ENCODE measurements at regions not wholly inside any gene's neighbourhood (a gene's known extent, or its start where the extent isn't known, plus 50 kb on each side); places are given as distances from the start of the nearest gene placed in this dataset.
"Not testable (repeated sequence)": the region's sequence is repeated elsewhere in the genome, so short reads cannot be mapped to it uniquely, and the experiment has no call there.

DNA sequence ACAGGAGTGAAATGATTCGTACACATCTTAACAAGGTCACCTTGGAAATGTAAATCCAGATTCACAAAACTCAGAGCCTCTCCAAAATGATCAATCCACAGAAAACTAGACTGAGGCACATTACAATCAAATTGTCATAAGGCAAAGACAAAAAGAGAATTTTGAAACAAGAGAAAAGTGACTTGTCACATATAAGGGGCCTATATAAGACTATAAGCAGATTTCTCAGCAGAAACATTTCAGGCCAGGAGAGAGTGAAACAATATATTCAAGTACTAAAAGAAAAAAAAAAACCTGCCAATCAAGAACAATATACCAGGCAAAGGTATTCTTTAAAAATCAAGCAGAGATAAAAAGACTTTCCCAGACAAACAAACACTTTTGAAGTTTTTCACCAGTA, 429.1 kb downstream of the BCAT1 start:
- H3K27ac ChIP-seq, result no peak overlapping the region
- TF ChIP-seq, protein P1, sequence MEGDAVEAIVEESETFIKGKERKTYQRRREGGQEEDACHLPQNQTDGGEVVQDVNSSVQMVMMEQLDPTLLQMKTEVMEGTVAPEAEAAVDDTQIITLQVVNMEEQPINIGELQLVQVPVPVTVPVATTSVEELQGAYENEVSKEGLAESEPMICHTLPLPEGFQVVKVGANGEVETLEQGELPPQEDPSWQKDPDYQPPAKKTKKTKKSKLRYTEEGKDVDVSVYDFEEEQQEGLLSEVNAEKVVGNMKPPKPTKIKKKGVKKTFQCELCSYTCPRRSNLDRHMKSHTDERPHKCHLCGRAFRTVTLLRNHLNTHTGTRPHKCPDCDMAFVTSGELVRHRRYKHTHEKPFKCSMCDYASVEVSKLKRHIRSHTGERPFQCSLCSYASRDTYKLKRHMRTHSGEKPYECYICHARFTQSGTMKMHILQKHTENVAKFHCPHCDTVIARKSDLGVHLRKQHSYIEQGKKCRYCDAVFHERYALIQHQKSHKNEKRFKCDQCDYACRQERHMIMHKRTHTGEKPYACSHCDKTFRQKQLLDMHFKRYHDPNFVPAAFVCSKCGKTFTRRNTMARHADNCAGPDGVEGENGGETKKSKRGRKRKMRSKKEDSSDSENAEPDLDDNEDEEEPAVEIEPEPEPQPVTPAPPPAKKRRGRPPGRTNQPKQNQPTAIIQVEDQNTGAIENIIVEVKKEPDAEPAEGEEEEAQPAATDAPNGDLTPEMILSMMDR (IDR thresholded peaks at IDR 0.05), result no peak
- no peak for ATAC-seq
- H3K36me3 ChIP-seq, result no peaks in the 10 kb centered on the region
- 75 to 97% methylated on average over 1 of the region's 1 CpG for WGBS, 2 donors
- no peaks in the 10 kb centered on the region for H3K9me3 ChIP-seq
- no peak for DNase-seq
- no peaks in the 10 kb centered on the region for H3K27me3 ChIP-seq
- intact Hi-C loops (cut with DNase I), result no loop called here
- FAIRE-seq, result no peak
- no peaks in the 10 kb centered on the region for H3K4me1 ChIP-seq
- no peak overlapping the region for H3K4me3 ChIP-seq

DNA sequence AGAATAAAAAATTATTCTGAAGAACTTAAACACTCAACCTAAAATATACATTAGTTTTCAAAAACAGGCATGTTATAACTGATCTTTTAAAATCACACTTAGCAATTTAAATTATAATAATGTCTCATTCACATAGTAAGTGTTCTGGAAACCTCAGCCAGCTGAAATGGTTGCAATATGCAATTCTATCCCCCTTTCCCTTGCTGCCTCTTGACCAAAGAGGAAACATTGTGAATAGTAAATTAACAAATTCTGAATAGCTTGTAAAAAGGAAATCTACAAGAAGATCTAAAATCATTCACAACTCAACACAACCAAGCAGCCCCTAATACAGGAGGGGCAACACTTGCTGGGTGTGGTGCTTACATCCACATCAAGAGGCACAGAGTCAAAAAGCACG, 431.9 kb downstream of the BCAT1 start:
- Histone ChIP-seq H3K36me3 (no peaks in the 10 kb centered on the region), H3K9me3 (no peaks in the 10 kb centered on the region), H3K4me3 (no peak overlapping the region), H3K27ac (no peak overlapping the region), H3K4me1 (no peaks in the 10 kb centered on the region), H3K27me3 (no peaks in the 10 kb centered on the region)
- FAIRE-seq (no peak), DNase-seq (no peak), ATAC-seq (no peak)
- WGBS, 2 donors, result 47 to 60% methylated on average over 1 of the region's 1 CpG
- intact Hi-C loops (cut with DNase I), result no loop called here
- TF ChIP-seq, protein P1 (IDR thresholded peaks at IDR 0.05), result no peak

DNA sequence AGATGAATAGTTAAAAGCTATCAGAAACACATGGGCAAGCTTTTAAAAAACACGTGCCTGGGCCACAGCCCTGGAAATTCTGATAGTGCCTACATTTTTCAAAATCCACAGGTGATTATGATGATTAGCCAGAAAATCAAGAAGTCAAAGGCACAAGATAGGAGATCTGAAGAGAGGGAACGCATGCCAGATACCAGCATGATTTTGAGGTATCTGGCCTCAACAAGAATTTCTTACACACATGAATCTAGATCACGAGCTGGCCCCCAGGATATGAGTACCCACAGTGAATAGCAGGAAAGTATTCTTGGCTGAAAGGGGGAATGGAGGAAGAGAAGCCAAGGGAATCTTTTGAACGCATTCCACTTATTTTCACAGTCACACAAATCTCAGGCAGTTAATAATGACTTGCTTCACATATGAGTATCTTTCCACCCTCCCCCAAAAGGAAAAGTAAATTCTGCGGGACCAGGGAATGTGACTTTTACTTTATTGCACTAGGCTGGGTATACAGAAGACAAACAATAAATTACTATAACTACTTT, 438.2 kb downstream of the BCAT1 start:
- Histone ChIP-seq H3K36me3 (no peaks in the 10 kb centered on the region), H3K9me3 (no peaks in the 10 kb centered on the region), H3K4me1 (no peaks in the 10 kb centered on the region), H3K27me3 (no peaks in the 10 kb centered on the region), H3K4me3 (no peak overlapping the region), H3K27ac (no peak overlapping the region)
- ATAC-seq, result no peak
- WGBS, 2 donors, result 55 to 66% methylated on average over 5 of the region's 5 CpGs
- intact Hi-C loops (cut with DNase I), result no loop called here
- DNase-seq, result no peak
- TF ChIP-seq, protein P1 (IDR thresholded peaks at IDR 0.05), result no peak
- FAIRE-seq, result no peak

DNA sequence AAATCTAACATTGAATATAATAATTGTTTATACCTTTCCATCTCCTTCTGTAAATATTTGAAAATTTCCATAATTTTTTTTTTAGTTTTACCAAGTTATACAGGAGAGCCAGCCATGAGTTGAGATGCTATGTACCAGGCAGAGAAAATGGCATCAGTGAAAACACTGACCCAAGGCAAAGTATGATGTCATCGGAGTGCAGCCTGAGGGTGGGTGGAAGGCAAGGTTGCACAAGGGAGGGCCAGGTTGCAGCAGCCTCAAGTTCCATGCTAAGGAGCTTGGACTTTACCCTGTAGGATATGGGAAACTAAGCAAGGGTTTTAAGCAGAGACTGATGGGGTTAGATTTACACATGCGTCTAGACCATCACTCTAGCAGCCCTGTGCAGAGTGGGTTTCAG, 441.1 kb downstream of the BCAT1 start:
- FAIRE-seq (no peak), DNase-seq (no peak), ATAC-seq (no peak)
- H3K27me3 ChIP-seq, result no peaks in the 10 kb centered on the region
- H3K27ac ChIP-seq, result no peak overlapping the region
- TF ChIP-seq, protein P1 (IDR thresholded peaks at IDR 0.05), result no peak
- no peaks in the 10 kb centered on the region for H3K4me1 ChIP-seq
- intact Hi-C loops (cut with DNase I), result no loop called here
- 89 to 91% methylated on average over 2 of the region's 2 CpGs for WGBS, 2 donors
- no peaks in the 10 kb centered on the region for H3K9me3 ChIP-seq
- H3K4me3 ChIP-seq, result no peak overlapping the region
- H3K36me3 ChIP-seq, result no peaks in the 10 kb centered on the region

DNA sequence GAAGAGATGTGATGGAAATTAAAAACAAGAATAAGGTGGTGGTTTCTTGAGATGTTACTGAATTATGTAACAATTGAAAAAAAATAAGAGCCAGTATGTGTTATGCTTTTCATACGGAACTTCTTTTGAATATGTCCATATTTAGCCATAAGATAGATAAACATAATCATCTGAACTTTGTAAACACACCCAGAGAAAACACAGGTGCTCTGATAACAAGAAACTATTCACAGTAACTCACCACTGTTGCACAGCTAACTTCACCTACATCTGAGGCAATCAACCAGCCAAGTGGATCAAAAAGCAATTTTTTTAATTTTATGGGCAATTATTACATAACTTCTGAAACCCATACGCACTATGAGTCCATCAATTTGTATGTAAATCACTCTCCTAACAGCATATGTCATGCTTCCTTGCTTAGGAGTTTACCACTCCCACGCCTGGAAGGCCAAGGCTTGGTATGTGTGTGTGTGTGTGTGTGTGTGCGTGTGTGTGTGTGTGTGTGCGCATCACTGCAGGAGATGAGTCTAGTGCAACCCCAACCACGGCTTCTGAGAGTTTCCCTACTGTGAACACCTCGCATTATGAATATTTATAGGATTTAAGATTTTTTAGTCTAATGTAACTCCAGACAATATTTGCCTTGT, 443.4 kb downstream of the BCAT1 start:
- Histone ChIP-seq H3K4me1 (no peaks in the 10 kb centered on the region), H3K36me3 (no peaks in the 10 kb centered on the region), H3K27me3 (no peaks in the 10 kb centered on the region), H3K9me3 (no peaks in the 10 kb centered on the region), H3K4me3 (no peak overlapping the region), H3K27ac (no peak overlapping the region)
- WGBS, 2 donors, result 50 to 60% methylated on average over 7 of the region's 7 CpGs
- TF ChIP-seq, protein P1 (IDR thresholded peaks at IDR 0.05), result no peak
- no peak for DNase-seq
- peak in 2 of 4 donors; percentile 35 to 53 for ATAC-seq
- intact Hi-C loops (cut with DNase I), result no loop called here
- no peak for FAIRE-seq

DNA sequence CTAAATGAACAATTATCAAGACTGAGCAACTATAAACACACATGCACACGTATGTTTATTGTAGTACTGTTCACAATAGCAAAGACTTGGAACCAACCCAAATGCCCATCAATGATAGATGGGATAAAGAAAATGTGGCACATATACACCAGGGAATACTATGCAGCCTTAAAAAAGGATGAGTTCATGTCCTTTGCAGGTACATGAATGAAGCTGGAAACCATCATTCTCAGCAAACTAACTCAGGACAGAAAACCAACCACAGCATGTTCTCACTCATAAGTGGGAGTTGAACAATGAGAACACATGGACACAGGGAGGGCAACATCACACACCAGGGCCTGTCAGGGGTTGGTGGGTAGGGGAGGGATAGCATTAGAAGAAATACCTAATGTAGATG, 445.4 kb downstream of the BCAT1 start:
- ATAC-seq; DNase-seq; H3K27ac ChIP-seq; H3K4me3 ChIP-seq; H3K9me3 ChIP-seq; H3K36me3 ChIP-seq; H3K4me1 ChIP-seq; H3K27me3 ChIP-seq; intact Hi-C loops (cut with DNase I); FAIRE-seq: not testable (repeated sequence)
- WGBS, 2 donors, result 85 to 93% methylated on average over 1 of the region's 1 CpG

All from pancreas (tissue), 10 donors.